ENCODE measurements at regions not wholly inside any gene's neighbourhood (a gene's known extent, or its start where the extent isn't known, plus 50 kb on each side); places are given as distances from the start of the nearest gene placed in this dataset.

DNA sequence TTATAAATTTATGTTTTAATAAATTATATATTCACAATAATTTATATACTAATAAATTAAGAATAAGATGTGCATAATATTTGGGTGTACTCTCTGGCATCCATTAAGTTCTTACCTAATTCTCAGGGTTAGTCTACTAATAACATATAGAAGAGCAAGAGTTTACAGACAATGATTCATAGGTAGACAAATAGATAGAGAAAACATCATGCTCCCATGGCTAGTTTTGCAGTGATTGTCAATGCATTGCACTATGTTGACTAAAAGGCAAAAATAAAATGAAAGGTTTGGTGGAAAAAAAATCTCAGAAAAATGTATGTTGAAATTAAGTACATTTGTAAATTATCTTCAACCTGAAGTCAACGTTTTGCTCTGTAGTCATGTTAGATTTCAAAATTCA lies 606.0 kb downstream of the KCTD8 start:
- Mint-ChIP-seq H3K27me3 (ENCODE audit: insufficient read depth, unreplicated experiment) (no peaks in the 10 kb centered on the region), H3K4me3 (ENCODE audit: unreplicated experiment) (no peak overlapping the region), H3K27ac (ENCODE audit: low read depth, unreplicated experiment) (no peak overlapping the region), H3K9me3 (ENCODE audit: unreplicated experiment) (no peaks in the 10 kb centered on the region), H3K36me3 (ENCODE audit: insufficient read depth, unreplicated experiment) (no peaks in the 10 kb centered on the region), H3K4me1 (ENCODE audit: insufficient read depth, unreplicated experiment) (peaks cover 3% of the 10 kb centered on the region)
- ChIA-PET CTCF (no interaction called here), POLR2A (interaction anchor here (1.3 kb wide), 1 partner anchor 44 kb away, joined by 3 read pairs; no protein-coding TSS in a partner anchor)
- DNase-seq (ENCODE audit: unreplicated experiment) = no peak
- intact Hi-C loops (cut with micrococcal nuclease) = no loop called here
- TF ChIP-seq, protein P1, sequence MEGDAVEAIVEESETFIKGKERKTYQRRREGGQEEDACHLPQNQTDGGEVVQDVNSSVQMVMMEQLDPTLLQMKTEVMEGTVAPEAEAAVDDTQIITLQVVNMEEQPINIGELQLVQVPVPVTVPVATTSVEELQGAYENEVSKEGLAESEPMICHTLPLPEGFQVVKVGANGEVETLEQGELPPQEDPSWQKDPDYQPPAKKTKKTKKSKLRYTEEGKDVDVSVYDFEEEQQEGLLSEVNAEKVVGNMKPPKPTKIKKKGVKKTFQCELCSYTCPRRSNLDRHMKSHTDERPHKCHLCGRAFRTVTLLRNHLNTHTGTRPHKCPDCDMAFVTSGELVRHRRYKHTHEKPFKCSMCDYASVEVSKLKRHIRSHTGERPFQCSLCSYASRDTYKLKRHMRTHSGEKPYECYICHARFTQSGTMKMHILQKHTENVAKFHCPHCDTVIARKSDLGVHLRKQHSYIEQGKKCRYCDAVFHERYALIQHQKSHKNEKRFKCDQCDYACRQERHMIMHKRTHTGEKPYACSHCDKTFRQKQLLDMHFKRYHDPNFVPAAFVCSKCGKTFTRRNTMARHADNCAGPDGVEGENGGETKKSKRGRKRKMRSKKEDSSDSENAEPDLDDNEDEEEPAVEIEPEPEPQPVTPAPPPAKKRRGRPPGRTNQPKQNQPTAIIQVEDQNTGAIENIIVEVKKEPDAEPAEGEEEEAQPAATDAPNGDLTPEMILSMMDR (IDR thresholded peaks at IDR 0.05; ENCODE audit: unreplicated experiment) = no peak
- no TSS peak for BruUV-seq (replicated peaks)

GRCh38 chr4:43843501-43843900 lies 605.1 kb downstream of the KCTD8 start:
- Mint-ChIP-seq H3K4me3 (ENCODE audit: unreplicated experiment) (no peak overlapping the region), H3K9me3 (ENCODE audit: unreplicated experiment) (no peaks in the 10 kb centered on the region), H3K4me1 (ENCODE audit: insufficient read depth, unreplicated experiment) (no peaks in the 10 kb centered on the region), H3K36me3 (ENCODE audit: insufficient read depth, unreplicated experiment) (no peaks in the 10 kb centered on the region), H3K27ac (ENCODE audit: low read depth, unreplicated experiment) (no peak overlapping the region), H3K27me3 (ENCODE audit: insufficient read depth, unreplicated experiment) (no peaks in the 10 kb centered on the region)
- TF ChIP-seq, protein P1 (IDR thresholded peaks at IDR 0.05; ENCODE audit: unreplicated experiment) = peak; percentile 12
- no TSS peak for BruUV-seq (replicated peaks)
- POLR2A ChIA-PET = interaction anchor here (0.7 kb wide), 2 partner anchors 385 to 507 kb away, joined by 3 read pairs; no protein-coding TSS in a partner anchor
- CTCF ChIA-PET = no interaction called here
- intact Hi-C loops (cut with micrococcal nuclease) = no loop called here
- peak; percentile 14 for DNase-seq (ENCODE audit: unreplicated experiment)

GRCh38 chr4:43846111-43846587 lies 602.5 kb downstream of the KCTD8 start:
- H3K27ac Mint-ChIP-seq (ENCODE audit: low read depth, unreplicated experiment) = no peak overlapping the region
- peaks cover 6% of the 10 kb centered on the region for H3K4me1 Mint-ChIP-seq (ENCODE audit: insufficient read depth, unreplicated experiment)
- no peaks in the 10 kb centered on the region for H3K9me3 Mint-ChIP-seq (ENCODE audit: unreplicated experiment)
- H3K4me3 Mint-ChIP-seq (ENCODE audit: unreplicated experiment) = no peak overlapping the region
- ChIA-PET CTCF (interaction anchor here (0.6 to 0.7 kb wide), 2 partner anchors 14 to 70 kb away, joined by 3 to 4 read pairs; no protein-coding TSS in a partner anchor), POLR2A (no interaction called here)
- DNase-seq (ENCODE audit: unreplicated experiment) = no peak
- no TSS peak for BruUV-seq (replicated peaks)
- TF ChIP-seq, protein P1 (IDR thresholded peaks at IDR 0.05; ENCODE audit: unreplicated experiment) = no peak
- H3K36me3 Mint-ChIP-seq (ENCODE audit: insufficient read depth, unreplicated experiment) = no peaks in the 10 kb centered on the region
- no peaks in the 10 kb centered on the region for H3K27me3 Mint-ChIP-seq (ENCODE audit: insufficient read depth, unreplicated experiment)
- intact Hi-C loops (cut with micrococcal nuclease) = no loop called here

- Mint-ChIP-seq H3K36me3 (ENCODE audit: insufficient read depth, unreplicated experiment) (no peaks in the 10 kb centered on the region), H3K27me3 (ENCODE audit: insufficient read depth, unreplicated experiment) (no peaks in the 10 kb centered on the region), H3K4me3 (ENCODE audit: unreplicated experiment) (no peak overlapping the region), H3K27ac (ENCODE audit: low read depth, unreplicated experiment) (no peak overlapping the region), H3K4me1 (ENCODE audit: insufficient read depth, unreplicated experiment) (peaks cover 19% of the 10 kb centered on the region), H3K9me3 (ENCODE audit: unreplicated experiment) (no peaks in the 10 kb centered on the region)
- TF ChIP-seq, protein P1 (IDR thresholded peaks at IDR 0.05; ENCODE audit: unreplicated experiment) = no peak
- no TSS peak for BruUV-seq (replicated peaks)
- POLR2A ChIA-PET = no interaction called here
- no peak for DNase-seq (ENCODE audit: unreplicated experiment)
- CTCF ChIA-PET = no interaction called here
- intact Hi-C loops (cut with micrococcal nuclease) = no loop called here
Measured at GRCh38 chr4:43853565-43854264, 594.9 kb downstream of the KCTD8 start.
